ENCODE measurements at regions not wholly inside any gene's neighbourhood (a gene's known extent, or its start where the extent isn't known, plus 50 kb on each side); places are given as distances from the start of the nearest gene placed in this dataset.

DNA sequence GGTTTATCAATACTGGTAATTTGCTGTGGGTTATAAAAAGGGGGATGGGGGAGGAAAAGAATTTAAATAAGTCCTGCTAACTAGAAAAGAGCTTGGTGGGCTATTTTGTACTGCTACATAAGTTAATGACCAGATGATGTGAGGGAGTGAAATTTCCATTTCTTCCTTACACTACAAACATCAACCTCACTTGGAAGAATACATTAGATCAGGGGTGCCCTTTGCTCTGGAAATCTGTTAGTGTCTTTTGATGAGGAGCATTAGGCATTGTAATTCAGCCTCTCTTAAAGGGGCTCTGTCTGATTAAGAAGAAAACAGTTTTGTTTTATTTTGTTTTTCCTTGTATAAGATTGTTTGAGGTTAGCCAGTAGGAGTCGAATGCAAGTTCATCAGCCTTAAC is 576.4 kb upstream of the TBL1XR1 start:
- TF ChIP-seq, protein P1, sequence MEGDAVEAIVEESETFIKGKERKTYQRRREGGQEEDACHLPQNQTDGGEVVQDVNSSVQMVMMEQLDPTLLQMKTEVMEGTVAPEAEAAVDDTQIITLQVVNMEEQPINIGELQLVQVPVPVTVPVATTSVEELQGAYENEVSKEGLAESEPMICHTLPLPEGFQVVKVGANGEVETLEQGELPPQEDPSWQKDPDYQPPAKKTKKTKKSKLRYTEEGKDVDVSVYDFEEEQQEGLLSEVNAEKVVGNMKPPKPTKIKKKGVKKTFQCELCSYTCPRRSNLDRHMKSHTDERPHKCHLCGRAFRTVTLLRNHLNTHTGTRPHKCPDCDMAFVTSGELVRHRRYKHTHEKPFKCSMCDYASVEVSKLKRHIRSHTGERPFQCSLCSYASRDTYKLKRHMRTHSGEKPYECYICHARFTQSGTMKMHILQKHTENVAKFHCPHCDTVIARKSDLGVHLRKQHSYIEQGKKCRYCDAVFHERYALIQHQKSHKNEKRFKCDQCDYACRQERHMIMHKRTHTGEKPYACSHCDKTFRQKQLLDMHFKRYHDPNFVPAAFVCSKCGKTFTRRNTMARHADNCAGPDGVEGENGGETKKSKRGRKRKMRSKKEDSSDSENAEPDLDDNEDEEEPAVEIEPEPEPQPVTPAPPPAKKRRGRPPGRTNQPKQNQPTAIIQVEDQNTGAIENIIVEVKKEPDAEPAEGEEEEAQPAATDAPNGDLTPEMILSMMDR (IDR thresholded peaks at IDR 0.05): no peak
- no peak for TF ChIP-seq POLR2A (IDR thresholded peaks at IDR 0.05)

Measured in adrenal gland (tissue), 5 donors.